ENCODE measurements at regions not wholly inside any gene's neighbourhood (a gene's known extent, or its start where the extent isn't known, plus 50 kb on each side); places are given as distances from the start of the nearest gene placed in this dataset.

GRCh38 chr2:56117764-56118163 lies 66.0 kb upstream of the CCDC85A start:
- intact Hi-C loops (cut with micrococcal nuclease) = no loop called here
- Mint-ChIP-seq H3K4me3 (ENCODE audit: low read depth) (no peak overlapping the region), H3K36me3 (ENCODE audit: low read depth) (no peaks in the 10 kb centered on the region), H3K27me3 (ENCODE audit: low read depth) (no peaks in the 10 kb centered on the region), H3K9me3 (no peaks in the 10 kb centered on the region), H3K27ac (no peak overlapping the region), H3K4me1 (ENCODE audit: low read depth) (no peaks in the 10 kb centered on the region)
- no peak for DNase-seq (ENCODE audit: low spot score)

DNA sequence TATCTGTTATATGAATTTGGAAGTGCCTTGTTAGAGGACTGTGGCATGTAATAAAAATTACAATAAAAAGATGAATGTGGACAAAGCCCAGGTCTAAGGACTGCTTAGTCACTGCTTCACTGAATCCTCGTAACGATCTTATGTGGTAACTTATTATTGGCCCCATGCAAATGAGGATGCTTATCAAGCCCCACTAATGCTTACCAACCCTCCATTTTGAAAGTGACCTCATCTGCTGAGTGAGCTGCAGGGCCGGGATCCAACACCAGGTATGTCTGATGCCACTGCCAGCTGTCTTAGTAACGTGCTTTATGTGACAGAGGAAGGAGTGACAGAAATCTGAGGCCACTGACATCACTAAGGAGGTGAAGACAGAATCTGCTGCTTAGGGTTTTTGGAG lies 65.3 kb upstream of the CCDC85A start:
- H3K9me3 Mint-ChIP-seq = no peaks in the 10 kb centered on the region
- no peaks in the 10 kb centered on the region for H3K4me1 Mint-ChIP-seq (ENCODE audit: low read depth)

GRCh38 chr2:56121995-56122394 lies 61.8 kb upstream of the CCDC85A start:
- Mint-ChIP-seq H3K27ac (no peak overlapping the region), H3K27me3 (ENCODE audit: low read depth) (no peaks in the 10 kb centered on the region), H3K4me3 (ENCODE audit: low read depth) (no peak overlapping the region), H3K9me3 (no peaks in the 10 kb centered on the region), H3K4me1 (ENCODE audit: low read depth) (no peaks in the 10 kb centered on the region), H3K36me3 (ENCODE audit: low read depth) (no peaks in the 10 kb centered on the region)
- DNase-seq (ENCODE audit: low spot score) = no peak
- intact Hi-C loops (cut with micrococcal nuclease) = no loop called here

More for the DNA sequence above, 65.3 kb upstream of the CCDC85A start:
- Mint-ChIP-seq H3K27ac (no peak overlapping the region), H3K36me3 (ENCODE audit: low read depth) (no peaks in the 10 kb centered on the region), H3K4me3 (ENCODE audit: low read depth) (no peak overlapping the region), H3K27me3 (ENCODE audit: low read depth) (no peaks in the 10 kb centered on the region)
- intact Hi-C loops (cut with micrococcal nuclease) = no loop called here
- no peak for DNase-seq (ENCODE audit: low spot score)

DNA sequence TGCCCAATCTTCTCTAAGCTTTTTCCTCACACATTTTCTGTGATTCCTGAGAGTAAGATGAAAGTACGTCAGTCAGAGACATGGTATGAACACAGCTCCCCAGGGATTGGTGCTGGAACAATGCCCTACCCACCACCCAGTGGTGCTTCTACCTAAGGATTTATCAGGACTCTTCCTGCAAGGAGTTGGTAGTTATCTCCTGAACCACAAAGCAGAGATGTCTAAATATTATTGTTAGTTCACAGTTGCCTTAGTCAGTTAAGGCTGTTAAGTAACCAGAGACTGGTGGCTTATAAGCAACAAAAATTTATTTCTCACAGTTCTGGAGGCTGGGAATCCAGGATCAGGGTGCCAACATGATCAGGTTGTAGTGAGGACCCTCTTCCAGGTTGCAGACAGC lies 60.3 kb upstream of the CCDC85A start:
- no peak for DNase-seq (ENCODE audit: low spot score)
- H3K27me3 Mint-ChIP-seq (ENCODE audit: low read depth) = no peaks in the 10 kb centered on the region
- no peak overlapping the region for H3K27ac Mint-ChIP-seq
- intact Hi-C loops (cut with micrococcal nuclease) = no loop called here
- no peaks in the 10 kb centered on the region for H3K36me3 Mint-ChIP-seq (ENCODE audit: low read depth)
- H3K4me3 Mint-ChIP-seq (ENCODE audit: low read depth) = no peak overlapping the region
- H3K4me1 Mint-ChIP-seq (ENCODE audit: low read depth) = no peaks in the 10 kb centered on the region
- no peaks in the 10 kb centered on the region for H3K9me3 Mint-ChIP-seq

DNA sequence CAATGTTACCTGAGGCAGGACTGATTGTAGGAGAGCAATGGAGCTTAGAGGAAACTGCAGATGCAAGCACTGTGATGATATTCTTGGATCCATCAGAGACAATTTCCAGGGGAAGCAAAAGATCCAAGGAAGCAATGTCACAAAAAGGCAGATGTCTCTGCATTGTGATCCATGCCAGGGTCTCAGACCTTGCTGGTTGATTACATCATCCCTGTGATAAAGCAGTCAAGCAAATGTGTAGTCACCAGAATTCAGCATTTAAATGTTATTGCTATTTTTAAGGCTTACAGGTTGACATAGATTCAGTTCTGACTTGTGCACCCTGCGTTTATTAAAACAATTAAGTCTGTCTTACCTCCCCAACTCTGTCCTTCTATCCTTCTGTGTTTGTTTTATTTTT lies 56.8 kb upstream of the CCDC85A start:
- Mint-ChIP-seq H3K36me3 (ENCODE audit: low read depth) (no peaks in the 10 kb centered on the region), H3K4me3 (ENCODE audit: low read depth) (no peak overlapping the region), H3K9me3 (no peaks in the 10 kb centered on the region), H3K27ac (no peak overlapping the region), H3K4me1 (ENCODE audit: low read depth) (no peaks in the 10 kb centered on the region), H3K27me3 (ENCODE audit: low read depth) (no peaks in the 10 kb centered on the region)
- intact Hi-C loops (cut with micrococcal nuclease) = no loop called here
- no peak for DNase-seq (ENCODE audit: low spot score)

DNA sequence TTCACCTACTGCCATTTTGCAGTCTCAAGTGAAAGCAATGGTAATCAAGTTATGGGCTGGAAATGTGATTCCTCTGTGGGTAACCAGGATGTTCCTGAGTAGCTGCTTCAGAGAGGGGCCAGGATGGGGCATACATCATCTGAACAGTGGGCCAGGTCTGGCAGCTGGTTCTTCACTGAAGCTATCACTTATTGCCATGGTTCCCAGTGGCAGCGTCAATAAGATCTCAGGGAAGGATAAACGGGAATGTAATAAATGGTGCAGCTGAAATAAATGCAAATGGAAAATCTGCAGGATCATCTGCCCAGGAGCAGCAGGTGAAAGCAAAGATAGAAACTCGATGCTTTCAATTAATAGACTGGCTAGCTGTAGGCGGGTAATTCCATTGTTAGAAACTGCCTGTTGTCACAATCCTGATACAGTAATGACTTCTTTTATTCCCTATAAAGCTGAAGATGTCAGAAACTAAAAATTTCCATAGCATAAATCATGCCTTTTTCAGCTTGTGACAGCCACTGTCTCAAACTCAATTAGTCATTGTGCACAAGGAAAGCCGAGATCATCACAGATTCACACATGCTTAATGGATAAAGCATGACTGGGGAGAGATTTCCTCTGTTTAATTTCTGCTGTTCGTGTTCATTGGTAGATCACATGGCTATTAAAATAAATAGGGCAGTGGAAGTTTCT lies 56.2 kb upstream of the CCDC85A start:
- no peak for DNase-seq (ENCODE audit: low spot score)
- no peaks in the 10 kb centered on the region for H3K4me1 Mint-ChIP-seq (ENCODE audit: low read depth)
- H3K27ac Mint-ChIP-seq = no peak overlapping the region
- H3K9me3 Mint-ChIP-seq = no peaks in the 10 kb centered on the region
- no peaks in the 10 kb centered on the region for H3K36me3 Mint-ChIP-seq (ENCODE audit: low read depth)
- no peak overlapping the region for H3K4me3 Mint-ChIP-seq (ENCODE audit: low read depth)
- no peaks in the 10 kb centered on the region for H3K27me3 Mint-ChIP-seq (ENCODE audit: low read depth)
- intact Hi-C loops (cut with micrococcal nuclease) = no loop called here

- H3K4me1 Mint-ChIP-seq (ENCODE audit: low read depth) = no peaks in the 10 kb centered on the region
- H3K9me3 Mint-ChIP-seq = no peaks in the 10 kb centered on the region
- H3K27me3 Mint-ChIP-seq (ENCODE audit: low read depth) = no peaks in the 10 kb centered on the region
- intact Hi-C loops (cut with micrococcal nuclease) = no loop called here
- DNase-seq (ENCODE audit: low spot score) = no peak
- H3K4me3 Mint-ChIP-seq (ENCODE audit: low read depth) = no peak overlapping the region
- H3K27ac Mint-ChIP-seq = no peak overlapping the region
- no peaks in the 10 kb centered on the region for H3K36me3 Mint-ChIP-seq (ENCODE audit: low read depth)
Observed at GRCh38 chr2:56128235-56128634, 55.6 kb upstream of the CCDC85A start.

DNA sequence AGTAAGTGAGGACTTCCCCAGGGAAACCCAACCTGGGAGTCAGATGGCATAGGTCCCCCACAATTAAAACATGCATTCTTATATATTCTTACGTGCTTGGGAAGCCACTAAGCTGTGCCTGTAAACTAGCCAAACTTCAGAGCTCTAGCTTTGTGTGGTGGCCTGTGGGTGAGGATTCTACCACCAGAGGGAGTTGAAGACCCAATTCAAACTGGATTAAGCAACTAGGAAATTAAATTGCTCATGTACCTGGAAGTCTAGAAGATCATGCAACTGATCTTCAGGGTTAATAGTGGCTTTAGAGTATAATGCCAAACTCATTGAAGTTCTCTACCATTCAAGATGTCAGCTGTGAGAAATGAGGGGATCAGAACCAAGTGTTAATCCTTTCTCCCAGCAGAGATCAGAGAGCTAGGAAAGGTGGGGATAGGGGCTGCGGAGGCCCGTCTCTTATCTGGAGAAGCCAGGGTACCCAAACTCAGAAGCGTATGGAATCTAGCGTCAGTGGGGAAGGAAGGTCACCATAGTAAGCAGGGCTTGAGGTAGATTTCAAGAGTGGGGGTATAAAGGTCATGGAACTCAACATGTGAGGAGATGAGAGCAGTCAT lies 53.2 kb upstream of the CCDC85A start:
- H3K4me3 Mint-ChIP-seq (ENCODE audit: low read depth) = no peak overlapping the region
- no peaks in the 10 kb centered on the region for H3K4me1 Mint-ChIP-seq (ENCODE audit: low read depth)
- H3K9me3 Mint-ChIP-seq = no peaks in the 10 kb centered on the region
- H3K36me3 Mint-ChIP-seq (ENCODE audit: low read depth) = no peaks in the 10 kb centered on the region
- intact Hi-C loops (cut with micrococcal nuclease) = no loop called here
- H3K27me3 Mint-ChIP-seq (ENCODE audit: low read depth) = no peaks in the 10 kb centered on the region
- no peak for DNase-seq (ENCODE audit: low spot score)
- no peak overlapping the region for H3K27ac Mint-ChIP-seq

DNA sequence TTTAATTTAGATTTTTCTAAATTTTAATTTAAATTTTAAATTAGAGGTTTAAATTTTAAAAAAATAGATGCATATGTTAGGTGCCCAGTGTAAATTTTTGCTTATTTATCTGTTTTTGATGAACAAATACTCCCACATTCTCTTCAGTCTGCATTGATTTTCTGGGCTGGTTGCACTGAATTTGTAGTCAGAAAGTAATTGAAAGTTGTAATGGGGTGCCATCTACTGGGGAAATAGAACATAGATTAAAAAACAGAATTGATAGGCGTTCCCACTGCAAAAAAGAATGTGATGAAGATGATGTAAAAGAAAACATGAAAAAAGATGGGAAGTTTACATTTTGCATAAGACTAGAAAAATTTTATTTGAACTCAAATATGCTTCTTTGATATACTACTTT lies 51.7 kb upstream of the CCDC85A start:
- Mint-ChIP-seq H3K9me3 (no peaks in the 10 kb centered on the region), H3K27me3 (ENCODE audit: low read depth) (no peaks in the 10 kb centered on the region), H3K4me1 (ENCODE audit: low read depth) (no peaks in the 10 kb centered on the region), H3K36me3 (ENCODE audit: low read depth) (no peaks in the 10 kb centered on the region), H3K27ac (no peak overlapping the region), H3K4me3 (ENCODE audit: low read depth) (no peak overlapping the region)
- no peak for DNase-seq (ENCODE audit: low spot score)
- intact Hi-C loops (cut with micrococcal nuclease) = loop anchor here (2.0 kb wide), 1 partner anchor 413 kb away; no protein-coding TSS in a partner anchor

- no peak overlapping the region for H3K4me3 Mint-ChIP-seq (ENCODE audit: low read depth)
- intact Hi-C loops (cut with micrococcal nuclease) = loop anchor here (2.0 kb wide), 1 partner anchor 415 kb away; no protein-coding TSS in a partner anchor
- no peaks in the 10 kb centered on the region for H3K27me3 Mint-ChIP-seq (ENCODE audit: low read depth)
- no peaks in the 10 kb centered on the region for H3K4me1 Mint-ChIP-seq (ENCODE audit: low read depth)
- H3K27ac Mint-ChIP-seq = no peak overlapping the region
- no peaks in the 10 kb centered on the region for H3K36me3 Mint-ChIP-seq (ENCODE audit: low read depth)
- no peaks in the 10 kb centered on the region for H3K9me3 Mint-ChIP-seq
- DNase-seq (ENCODE audit: low spot score) = no peak
Observed at GRCh38 chr2:56133441-56133840, 50.3 kb upstream of the CCDC85A start.

DNA sequence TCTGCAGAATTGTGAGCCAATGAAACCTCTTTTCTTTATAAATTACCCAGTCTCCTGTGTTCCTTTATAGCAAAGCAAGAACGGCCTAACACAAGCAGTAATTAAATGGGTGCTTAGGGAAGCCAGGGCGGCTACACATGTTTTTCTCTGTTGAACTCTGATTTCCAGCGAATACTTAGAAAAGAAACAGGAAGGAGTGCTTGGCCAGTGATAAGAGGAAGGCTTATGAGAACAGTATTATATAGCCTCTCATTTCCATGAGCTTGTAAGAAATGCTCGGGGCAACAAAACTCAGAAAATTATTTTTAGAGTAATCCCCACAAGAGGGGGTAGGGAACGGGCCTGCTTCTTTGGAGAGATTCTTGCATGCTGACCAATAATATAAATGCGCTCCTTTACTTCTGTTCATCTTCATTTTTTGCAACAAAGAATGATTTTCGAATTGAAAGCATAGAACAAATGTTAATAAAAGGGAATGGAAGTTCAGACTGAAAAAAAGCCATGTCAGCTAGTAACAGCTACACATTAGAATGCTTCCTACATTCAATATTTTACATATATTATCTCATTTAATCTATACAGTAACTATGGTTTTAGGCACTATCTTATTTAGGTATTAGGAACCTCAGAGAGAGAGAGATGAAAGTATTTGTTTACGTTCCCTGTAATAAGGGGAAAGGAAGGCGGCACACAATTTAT lies 49.7 kb upstream of the CCDC85A start:
- no peaks in the 10 kb centered on the region for H3K4me1 Mint-ChIP-seq (ENCODE audit: low read depth)
- H3K36me3 Mint-ChIP-seq (ENCODE audit: low read depth) = no peaks in the 10 kb centered on the region
- H3K27me3 Mint-ChIP-seq (ENCODE audit: low read depth) = no peaks in the 10 kb centered on the region
- intact Hi-C loops (cut with micrococcal nuclease) = loop anchor here (2.0 kb wide), 1 partner anchor 415 kb away; no protein-coding TSS in a partner anchor
- H3K27ac Mint-ChIP-seq = no peak overlapping the region
- H3K4me3 Mint-ChIP-seq (ENCODE audit: low read depth) = no peak overlapping the region
- no peaks in the 10 kb centered on the region for H3K9me3 Mint-ChIP-seq
- DNase-seq (ENCODE audit: low spot score) = no peak
